ENCODE measurements at regions not wholly inside any gene's neighbourhood (a gene's known extent, or its start where the extent isn't known, plus 50 kb on each side); places are given as distances from the start of the nearest gene placed in this dataset.
"Not testable (repeated sequence)": the region's sequence is repeated elsewhere in the genome, so short reads cannot be mapped to it uniquely, and the experiment has no call there.

DNA sequence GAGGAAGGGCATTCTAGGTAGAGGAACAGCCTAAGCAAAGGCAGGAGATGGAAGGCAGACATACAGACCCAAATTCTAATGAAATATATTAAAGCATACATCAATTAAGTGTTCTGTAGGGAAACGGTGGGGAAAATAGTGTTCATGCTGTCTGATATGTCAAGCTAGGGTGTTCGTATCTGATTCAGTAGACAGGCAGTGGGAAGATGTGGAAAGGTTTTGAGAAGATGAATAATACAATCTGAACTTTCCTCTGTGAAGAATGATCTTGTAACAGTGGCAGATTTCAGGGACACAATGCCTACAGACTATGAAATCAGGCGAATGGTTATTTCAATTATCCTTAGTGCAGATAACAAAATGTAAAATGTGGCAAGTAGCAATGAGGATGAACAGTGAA, 594.2 kb downstream of the KCTD12 start:
- no peak for DNase-seq

- DNase-seq = peak in 1 of 3 donors; percentile 38
Measured at GRCh38 chr13:76289558-76289957, 596.6 kb downstream of the KCTD12 start.

DNA sequence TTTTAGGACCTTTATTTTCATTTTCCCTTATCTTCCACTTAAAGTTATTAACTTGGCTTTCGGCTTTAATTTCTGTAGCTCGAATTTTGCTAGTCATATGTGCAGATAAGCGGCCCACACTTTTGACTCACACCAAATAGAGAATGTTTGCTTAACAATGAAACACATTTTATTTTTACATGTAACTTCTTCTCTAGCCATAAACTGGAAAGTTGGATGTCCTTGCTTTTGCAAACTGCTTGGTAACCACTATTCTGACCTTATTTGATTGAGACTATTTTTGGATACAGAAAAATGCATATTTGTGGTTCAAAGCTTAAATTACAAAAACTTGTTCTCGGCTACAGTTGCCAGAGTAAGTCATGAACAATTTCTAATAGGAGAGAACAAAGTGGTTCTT, 600.0 kb downstream of the KCTD12 start:
- no peak for DNase-seq

GRCh38 chr13:76285463-76285862, 600.7 kb downstream of the KCTD12 start:
- DNase-seq = no peak

GRCh38 chr13:76279766-76280165, 606.4 kb downstream of the KCTD12 start:
- DNase-seq = not testable (repeated sequence)

DNA sequence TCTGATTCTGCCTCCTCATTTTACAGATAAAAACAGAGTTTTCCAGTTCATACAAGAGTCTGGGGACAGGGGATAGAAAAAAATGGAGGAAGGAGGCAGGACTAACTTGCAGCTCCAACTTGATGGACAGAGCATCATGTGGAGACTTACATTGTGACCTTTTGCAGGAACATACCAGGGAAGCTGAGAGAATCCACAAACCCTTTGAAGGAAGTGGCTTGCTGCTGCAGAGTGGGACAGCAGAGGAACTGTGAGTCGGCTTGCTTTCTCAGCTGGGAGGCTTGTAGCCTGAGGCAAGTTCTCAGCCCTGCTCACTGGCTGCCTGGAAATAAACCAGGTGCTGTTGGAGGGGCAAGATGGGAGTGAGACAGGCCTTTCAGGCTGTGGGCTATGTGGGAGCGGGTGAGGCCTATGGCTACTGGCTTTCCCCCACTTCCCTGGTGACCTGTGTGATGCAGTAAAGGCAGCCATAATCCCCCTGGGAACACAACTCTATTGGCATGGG, 614.4 kb downstream of the KCTD12 start:
- DNase-seq = no peak

- DNase-seq = not testable (repeated sequence)
Measured at GRCh38 chr13:76268307-76268706, 617.9 kb downstream of the KCTD12 start.

DNA sequence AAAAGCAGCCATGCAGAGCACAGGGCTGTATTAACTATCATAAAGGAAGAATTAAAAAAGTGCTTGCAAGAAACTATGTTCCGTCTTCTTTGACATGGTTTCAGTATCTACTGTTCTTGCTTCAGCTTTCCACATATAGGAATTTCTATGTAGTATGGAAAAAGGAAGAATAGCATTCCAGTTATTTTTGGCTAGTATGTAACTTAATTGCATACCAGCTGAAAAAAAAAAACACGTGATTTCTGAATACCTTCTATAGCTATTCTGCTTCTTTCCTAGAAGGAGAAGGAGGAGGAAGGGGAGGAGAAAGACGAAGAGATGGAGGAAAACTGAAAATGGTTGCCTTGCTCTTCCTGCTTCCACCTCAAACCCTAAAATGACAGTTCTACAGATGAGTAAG, 619.0 kb downstream of the KCTD12 start:
- peak in 1 of 3 donors; percentile 52 for DNase-seq

- DNase-seq = peak in 1 of 3 donors; percentile 25
Measured at GRCh38 chr13:76266561-76266960, 619.6 kb downstream of the KCTD12 start.

GRCh38 chr13:76250211-76250610, 614.1 kb downstream of the LMO7 start:
- no peak for DNase-seq

- no peak for DNase-seq
Measured at GRCh38 chr13:76245920-76246319, 609.8 kb downstream of the LMO7 start.

DNA sequence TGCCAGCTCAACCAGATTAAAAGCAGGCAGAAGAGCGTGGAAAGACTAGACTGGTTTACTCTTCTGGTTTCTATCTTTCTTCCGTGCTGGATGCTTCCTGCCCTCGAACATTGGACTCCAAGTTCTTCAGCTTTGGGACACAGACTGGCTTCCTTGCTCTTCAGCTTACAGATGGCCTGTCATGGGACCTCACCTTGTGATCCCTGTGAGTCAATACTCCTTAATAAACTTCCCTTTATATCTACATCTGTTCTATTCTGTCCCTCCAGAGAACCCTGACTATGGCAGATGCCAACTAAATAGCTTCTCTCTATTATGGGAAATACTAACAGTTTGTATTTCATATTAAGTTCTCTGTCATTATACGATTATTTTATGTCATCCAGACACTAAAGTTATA, 609.1 kb downstream of the LMO7 start:
- DNase-seq = peak in 2 of 3 donors; percentile 19 to 60

- not testable (repeated sequence) for DNase-seq
Measured at GRCh38 chr13:76243120-76243519, 607.0 kb downstream of the LMO7 start.

DNA sequence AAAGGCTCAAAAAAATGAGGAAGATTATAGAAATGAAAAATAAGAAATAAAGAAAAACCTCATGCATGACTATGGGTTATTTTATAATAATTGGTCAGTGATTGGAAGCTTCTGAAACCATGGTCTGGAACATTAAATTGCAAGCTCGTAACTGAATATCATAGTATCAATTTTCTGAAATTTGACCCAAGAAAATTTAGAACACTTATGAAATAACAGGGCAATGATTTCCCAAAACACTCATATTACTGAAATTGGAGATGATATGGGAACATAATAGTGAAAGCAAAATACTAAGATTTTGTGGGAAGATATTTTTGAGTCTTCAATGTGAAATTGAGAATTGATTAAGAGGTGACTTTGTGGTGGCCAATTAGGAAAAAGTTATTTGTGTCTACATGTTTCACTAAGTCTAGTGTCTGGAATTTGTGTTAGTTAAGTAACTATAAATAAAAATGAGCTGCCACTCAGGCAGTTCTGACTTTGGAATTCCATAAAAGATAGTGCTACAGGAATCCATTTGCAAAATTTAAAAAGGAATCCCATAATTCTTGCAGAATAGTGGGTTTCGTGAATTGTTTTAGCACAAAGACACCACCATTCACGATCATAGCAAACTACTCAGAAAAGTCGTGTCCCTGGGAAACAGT, 603.0 kb downstream of the LMO7 start:
- no peak for DNase-seq

GRCh38 chr13:76231522-76232167, 595.5 kb downstream of the LMO7 start:
- DNase-seq = no peak

GRCh38 chr13:76229281-76229680, 593.2 kb downstream of the LMO7 start:
- DNase-seq = no peak

DNA sequence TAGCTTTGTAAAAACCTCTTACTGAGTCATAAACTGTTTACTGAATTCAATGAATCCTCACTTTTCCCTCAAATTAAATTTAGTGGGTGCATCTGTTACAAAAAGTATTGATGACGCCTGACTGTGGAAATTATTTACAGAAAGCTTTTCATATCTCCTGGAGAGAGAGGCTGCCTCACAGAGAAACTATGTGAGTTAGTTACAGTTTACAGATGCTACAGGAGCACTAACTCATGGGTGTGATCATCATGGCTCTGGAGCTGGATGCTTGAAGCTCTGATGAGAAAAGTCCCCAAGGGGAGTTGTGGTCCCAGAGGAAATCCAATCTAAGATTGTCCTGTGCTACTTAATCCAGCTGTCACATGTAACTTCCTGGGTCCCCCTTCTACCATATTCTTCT, 590.8 kb downstream of the LMO7 start:
- no peak for DNase-seq

DNA sequence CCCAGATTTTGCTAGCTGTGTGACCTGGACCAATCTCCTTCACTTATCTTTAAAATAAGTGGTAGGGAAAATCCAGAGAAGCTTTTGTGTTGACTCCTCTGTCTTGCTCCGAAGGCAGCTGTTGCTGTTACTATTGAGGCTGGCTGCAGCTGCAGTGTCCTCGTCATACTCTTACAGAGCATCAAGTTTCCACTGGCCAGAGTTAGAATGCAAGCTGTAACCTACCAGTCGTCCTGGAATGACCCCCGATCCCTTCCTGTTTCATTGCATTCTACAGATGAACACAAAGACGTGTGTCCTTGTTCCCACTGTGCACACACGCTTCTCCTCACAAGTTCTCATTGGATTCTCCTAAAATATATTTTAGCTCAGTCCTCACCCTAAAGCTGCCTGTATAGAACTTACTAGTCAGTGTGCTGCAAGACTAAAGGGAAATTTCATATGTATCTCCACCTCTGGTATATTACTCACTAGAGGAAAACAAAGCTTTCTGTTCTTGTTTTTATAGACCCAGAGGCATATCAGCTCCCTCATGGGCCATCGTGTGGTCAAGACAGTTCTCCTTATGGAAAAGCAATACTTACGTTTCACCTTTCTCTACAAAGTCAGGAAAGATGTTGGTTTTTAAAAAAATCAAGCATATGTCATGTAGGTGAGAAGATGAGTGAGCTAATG, 589.8 kb downstream of the LMO7 start:
- peak; percentile 85 to 94 (median 86) for DNase-seq

DNA sequence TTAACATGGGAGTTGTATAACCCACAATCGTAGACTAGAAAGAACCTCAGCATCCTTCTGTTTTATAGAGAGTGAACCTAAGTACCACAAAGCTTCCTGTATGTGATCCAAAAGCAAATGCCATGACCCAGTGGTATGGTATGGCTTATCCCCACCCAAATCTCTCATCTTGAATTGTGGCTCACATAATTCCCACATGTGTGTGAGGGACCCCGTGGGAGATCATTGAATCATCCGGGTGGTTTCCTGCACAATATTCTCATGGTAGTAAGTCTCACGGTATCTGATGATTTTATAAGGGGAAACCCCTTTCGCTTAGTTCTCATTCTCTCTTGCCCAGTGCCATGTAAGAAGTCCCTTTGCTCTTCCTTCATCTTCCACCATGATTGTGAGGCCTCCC, 587.9 kb downstream of the LMO7 start:
- DNase-seq = no peak

DNA sequence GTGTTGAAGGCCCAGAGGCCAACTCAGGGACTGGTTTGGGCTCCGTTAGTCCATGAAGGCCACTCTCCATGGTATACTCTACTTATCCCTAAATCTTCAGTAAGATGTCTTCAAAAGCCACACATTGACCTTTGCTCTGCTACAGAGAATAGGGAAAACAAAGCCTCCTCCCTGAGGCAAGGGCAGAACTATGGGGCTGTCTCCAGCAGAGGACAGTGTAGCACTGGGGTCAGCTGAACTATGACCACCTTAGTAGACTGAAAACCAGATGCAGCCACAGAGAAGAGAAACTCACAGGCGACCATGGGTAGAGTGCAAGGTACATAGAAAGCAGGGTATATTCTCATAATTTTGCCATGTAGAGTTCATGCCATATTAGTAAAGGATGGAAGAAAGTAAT, 587.4 kb downstream of the LMO7 start:
- DNase-seq = no peak

DNA sequence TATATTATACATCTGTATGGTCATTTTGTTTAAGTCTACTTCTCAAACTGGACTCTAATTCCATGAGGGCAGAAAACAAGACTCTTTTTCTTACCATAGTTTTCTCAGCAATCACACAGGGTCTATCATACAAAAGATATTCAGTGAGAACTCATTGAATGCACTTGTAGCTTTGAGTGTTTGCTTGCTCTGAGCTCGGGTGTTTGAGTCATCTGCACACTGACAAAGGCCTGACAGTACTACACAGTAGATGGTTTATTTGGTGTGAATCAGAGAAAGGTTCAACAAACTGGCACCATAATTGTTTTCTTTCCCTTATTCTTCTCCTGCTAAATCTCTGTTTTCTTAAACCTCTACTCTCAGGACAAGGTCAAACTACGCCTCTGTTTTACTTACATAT, 586.4 kb downstream of the LMO7 start:
- DNase-seq = no peak

- peak; percentile 32 to 74 (median 38) for DNase-seq
Measured at GRCh38 chr13:76216729-76217128, 580.6 kb downstream of the LMO7 start.

GRCh38 chr13:76214001-76214400, 577.9 kb downstream of the LMO7 start:
- DNase-seq = no peak

Data from muscle of back (tissue), 3 donors.